Lower leg skin (tissue), 3 donors: ENCODE measurements at regions not wholly inside any gene's neighbourhood (a gene's known extent, or its start where the extent isn't known, plus 50 kb on each side); places are given as distances from the start of the nearest gene placed in this dataset.

Source experiments
- CTCF ChIP-seq, 3 donors: fragments of 450-650 bp; IDR thresholded peaks; one replicate each; pipeline ENCODE4 v1.5.1; 2016; ENCODE audit warnings: antibody characterized with exemption in 3 of 3, mild to moderate bottlenecking in 3 of 3, moderate library complexity in 2 of 3
- POLR2A ChIP-seq, 2 donors: fragments of 450-650 bp; IDR thresholded peaks; one replicate each; pipeline ENCODE4 v1.6.1; 2016 to 2017; ENCODE audit warnings: antibody characterized with exemption in 2 of 2, mild to moderate bottlenecking in 1 of 2, moderate library complexity in 1 of 2

GRCh38 chr9:87436716-87437115 lies 61.0 kb upstream of the DAPK1 start:
- TF ChIP-seq POLR2A (IDR thresholded peaks at IDR 0.05) (no peak), CTCF (IDR thresholded peaks at IDR 0.05) (no peak)
